K562 (cell line): ENCODE measurements at regions not wholly inside any gene's neighbourhood (a gene's known extent, or its start where the extent isn't known, plus 50 kb on each side); places are given as distances from the start of the nearest gene placed in this dataset.

Source experiments
- ATAC-seq: fragments of 200-7000 bp; cut with Tn5 transposase; 3 replicates; pipeline ENCODE4 v1.9.1; 2020; ENCODE audit warnings: moderate library complexity
- BruUV-seq: library from RNA; stranded (reverse); fragments of 400-500 nt; replicated peaks from 2 replicates; lab custom pipeline; 2021; lab: Mats Ljungman, UMichigan
- CTCF ChIA-PET: fragments of 300-600 bp; formaldehyde crosslinking; extraction: SDS; loops from one replicate; lab custom pipeline; 2021; ENCODE audit warnings: low intra/inter-chr PET ratio; lab: Yijun Ruan, JAX
- POLR2A ChIA-PET: fragments of 300-600, 350-650 bp; sonication (Branson Sonifier 250); formaldehyde crosslinking; extraction: SDS; loops from one replicate; lab custom pipeline; 2021; ENCODE audit warnings: antibody characterized with exemption, inconsistent platforms; lab: Yijun Ruan, JAX
- DNase-seq, 4 experiments: peaks; one replicate each; pipeline versions ENCODE4 v3.0.0 to v3.0.0-alpha.2; 2011 to 2018; ENCODE audit warnings: low spot score in 3 of 4, mixed read lengths in 3 of 4; ENCODE audit errors: extremely low read depth in 1 of 4
- FAIRE-seq: peaks from 2 replicates; lab custom pipeline; 2011; peaks lifted over from hg19 to GRCh38; lab: Jason Lieb, UNC
- H2AFZ ChIP-seq: 2 replicates; pipeline ENCODE4 v1.6.0; 2011; ENCODE audit warnings: low read depth, low read length, control low read depth, inconsistent platforms
- H3K27ac ChIP-seq: fragments of 200-600 bp; 3 replicates; pipeline ENCODE4 v1.8.0; 2011; ENCODE audit warnings: low read depth, mild to moderate bottlenecking, control low read depth, inconsistent platforms, low read length, moderate library complexity, mixed read lengths; ENCODE audit errors: extremely low read depth
- H3K27me3 ChIP-seq, 2 experiments: fragments of 300-600 bp in 1 of 2; 2 replicates in 1 of 2; 3 replicates in 1 of 2; pipeline versions ENCODE4 v1.6.0 to v1.8.0; 2011; ENCODE audit warnings: inconsistent platforms in 2 of 2, low read length in 2 of 2, mild to moderate bottlenecking in 1 of 2, mixed read lengths in 1 of 2, moderate library complexity in 1 of 2; ENCODE audit not compliant: control insufficient read depth in 2 of 2, insufficient read depth in 2 of 2
- H3K36me3 ChIP-seq: fragments of 300-600 bp; 3 replicates; pipeline ENCODE4 v1.8.0; 2011; ENCODE audit warnings: mild to moderate bottlenecking, low read length, inconsistent platforms; ENCODE audit not compliant: control insufficient read depth, insufficient read depth
- H3K4me1 ChIP-seq, 2 experiments: fragments of 200-600 bp in 1 of 2; replicated peaks in 1 of 2; 2 replicates in 1 of 2; 3 replicates in 1 of 2; pipeline versions ENCODE4 v1.5.1 to v1.8.0; 2011; ENCODE audit warnings: inconsistent platforms in 2 of 2, low read length in 2 of 2, mild to moderate bottlenecking in 1 of 2, mixed read lengths in 1 of 2, moderate library complexity in 1 of 2; ENCODE audit not compliant: control insufficient read depth in 2 of 2, insufficient read depth in 2 of 2
- H3K4me2 ChIP-seq: 2 replicates; pipeline ENCODE4 v1.6.1; 2011; ENCODE audit warnings: low read length, control low read depth, inconsistent platforms, mixed read lengths; ENCODE audit not compliant: insufficient read depth
- H3K4me3 ChIP-seq: fragments of 200-600 bp; sonication (generic), shearing (Covaris generic); 2 replicates; pipeline ENCODE4 v1.5.1; 2016; ENCODE audit warnings: control low read depth, inconsistent platforms
- H3K79me2 ChIP-seq: fragments of 200-600 bp; 3 replicates; pipeline ENCODE4 v1.8.0; 2011; ENCODE audit warnings: low read length, inconsistent platforms; ENCODE audit not compliant: control insufficient read depth, insufficient read depth
- H3K9ac ChIP-seq, 2 experiments: 2 replicates each; pipeline versions ENCODE4 v1.6.0 to v1.6.1; 2011; ENCODE audit warnings: low read depth in 2 of 2, low read length in 2 of 2, control low read depth in 1 of 2, inconsistent platforms in 1 of 2, mild to moderate bottlenecking in 1 of 2, mixed read lengths in 1 of 2; ENCODE audit not compliant: insufficient read depth in 1 of 2
- H3K9me1 ChIP-seq: one replicate; pipeline ENCODE4 v1.6.0; 2011; ENCODE audit warnings: inconsistent platforms, mild to moderate bottlenecking, low read length, moderate library complexity; ENCODE audit not compliant: control insufficient read depth, insufficient read depth
- H3K9me3 ChIP-seq: replicated peaks from 2 replicates; pipeline ENCODE4 v1.5.1; 2011; ENCODE audit warnings: low read depth, low read length, inconsistent platforms; ENCODE audit not compliant: control insufficient read depth, insufficient read depth
- H4K20me1 ChIP-seq: replicated peaks from 2 replicates; pipeline ENCODE4 v1.6.1; 2011; ENCODE audit warnings: low read length, inconsistent platforms, mixed read lengths; ENCODE audit not compliant: control insufficient read depth, insufficient read depth
- ARNT ChIP-seq, 2 experiments: fragments of 450-650 bp; IDR thresholded peaks; 2 replicates each; pipeline ENCODE4 v1.6.1; 2016; ENCODE audit warnings: mild to moderate bottlenecking in 1 of 2
- CBX2 ChIP-seq: fragments of 200-600 bp; sonication (generic); IDR thresholded peaks from one replicate; pipeline ENCODE4 v1.6.1; 2012; ENCODE audit warnings: mild to moderate bottlenecking, low read length, inconsistent platforms; ENCODE audit not compliant: insufficient read depth, poor library complexity, severe bottlenecking
- CREBBP ChIP-seq: IDR thresholded peaks from one replicate; pipeline ENCODE4 v1.6.1; 2012; ENCODE audit warnings: low read depth, mild to moderate bottlenecking, control low read depth, inconsistent platforms, low read length
- ETV6 ChIP-seq, 3 experiments: fragments of 150-350 bp in 1 of 3; sonication (generic) in 1 of 3; formaldehyde crosslinking in 1 of 3; IDR thresholded peaks; 2 replicates each; pipeline versions ENCODE4 v1.6.1 to v1.8.0; 2014 to 2022; ENCODE audit warnings: borderline replicate concordance in 2 of 3, low read depth in 2 of 3, antibody characterized with exemption in 1 of 3, low read length in 1 of 3, mild to moderate bottlenecking in 1 of 3, missing genetic modification reagents in 1 of 3
- IFI16 ChIP-seq: fragments of 250-450 bp; sonication (Bioruptor Pico); IDR thresholded peaks from 2 replicates; pipeline ENCODE4 v2.1.2; 2022; ENCODE audit warnings: mild to moderate bottlenecking, inconsistent platforms
- MLLT1 ChIP-seq, 2 experiments: fragments of 450-650 bp; IDR thresholded peaks; 2 replicates each; pipeline ENCODE4 v1.6.1; 2016
- PCBP2 ChIP-seq: fragments of 200-400 bp; formaldehyde crosslinking; IDR thresholded peaks from 2 replicates; pipeline ENCODE4 v1.6.1; 2018; ENCODE audit warnings: low read length, low read depth, mild to moderate bottlenecking, moderate library complexity; ENCODE audit not compliant: poor library complexity, severe bottlenecking
- SMARCA4 ChIP-seq: fragments of 450-650 bp; IDR thresholded peaks from 2 replicates; pipeline ENCODE4 v1.6.1; 2016
- SPI1 ChIP-seq: IDR thresholded peaks from 2 replicates; pipeline ENCODE4 v1.6.1; 2011; ENCODE audit warnings: low read depth, low read length, control low read depth, borderline replicate concordance
- SRF ChIP-seq, 2 experiments: fragments of 250-450, 450-650 bp in 1 of 2; sonication (Bioruptor Pico) in 1 of 2; sonication (generic) in 1 of 2; formaldehyde crosslinking; IDR thresholded peaks; 2 replicates each; pipeline versions ENCODE4 v1.5.0 to v1.5.1; 2020 to 2022; ENCODE audit warnings: mild to moderate bottlenecking in 1 of 2, missing genetic modification reagents in 1 of 2
- ZBTB2 ChIP-seq: fragments of 450-650 bp; IDR thresholded peaks from 2 replicates; pipeline ENCODE4 v1.6.1; 2016; ENCODE audit warnings: antibody characterized with exemption
- in situ Hi-C: fragments of 300-500 bp; cut with MboI; formaldehyde crosslinking; loops from 4 replicates; pipeline ENCODE4 v1.15.0; 2018; ENCODE audit warnings: inconsistent platforms, mixed read lengths
- intact Hi-C: fragments of 100-400 bp; cut with micrococcal nuclease; formaldehyde crosslinking; loops from 2 replicates; pipeline ENCODE4 v1.14.2; 2022

- in situ Hi-C loops (no loop called here), intact Hi-C loops (no loop called here)
- DNase-seq (no peak), FAIRE-seq (no peak)
- no peaks in the 10 kb centered on the region for H4K20me1 ChIP-seq
- no peaks in the 10 kb centered on the region for H3K9me1 ChIP-seq
- BruUV-seq, result no TSS peak
- H3K9me3 ChIP-seq, result no peaks in the 10 kb centered on the region
- ChIA-PET POLR2A (no interaction called here), CTCF (no interaction called here)
- H3K9ac ChIP-seq, result no peak overlapping the region
- no peaks in the 10 kb centered on the region for H3K79me2 ChIP-seq
- no peaks in the 10 kb centered on the region for H3K27me3 ChIP-seq
- H2AFZ ChIP-seq, result no peak overlapping the region
- H3K4me2 ChIP-seq, result no peak overlapping the region
- no peaks in the 10 kb centered on the region for H3K4me1 ChIP-seq
- TF ChIP-seq SMARCA4 (no peak), CBX2 (no peak), SPI1 (no peak), PCBP2 (no peak), ETV6 (IDR thresholded peaks at IDR 0.05; ENCODE audit: borderline replicate concordance in 1 of 2, low read depth in 2 of 2, low read length in 1 of 2) (no peak), ETV6 (CRISPR knock-in tag; IDR thresholded peaks at IDR 0.05; ENCODE audit: borderline replicate concordance) (no peak), ARNT (IDR thresholded peaks at IDR 0.05) (no peak), IFI16 (no peak), CREBBP (no peak), SRF (CRISPR knock-in tag; IDR thresholded peaks at IDR 0.05) (no peak), ZBTB2 (no peak), MLLT1 (IDR thresholded peaks at IDR 0.05) (no peak)
- TF ChIP-seq, all 486 proteins: peak for 0
- ATAC-seq, result no peak
- Histone ChIP-seq H3K27ac (no peak overlapping the region), H3K36me3 (no peaks in the 10 kb centered on the region), H3K4me3 (no peak overlapping the region)
Observed at GRCh38 chr6:55675941-55676340, 96.9 kb upstream of the HMGCLL1 start.
